ENCODE measurements at regions not wholly inside any gene's neighbourhood (a gene's known extent, or its start where the extent isn't known, plus 50 kb on each side); places are given as distances from the start of the nearest gene placed in this dataset.

DNA sequence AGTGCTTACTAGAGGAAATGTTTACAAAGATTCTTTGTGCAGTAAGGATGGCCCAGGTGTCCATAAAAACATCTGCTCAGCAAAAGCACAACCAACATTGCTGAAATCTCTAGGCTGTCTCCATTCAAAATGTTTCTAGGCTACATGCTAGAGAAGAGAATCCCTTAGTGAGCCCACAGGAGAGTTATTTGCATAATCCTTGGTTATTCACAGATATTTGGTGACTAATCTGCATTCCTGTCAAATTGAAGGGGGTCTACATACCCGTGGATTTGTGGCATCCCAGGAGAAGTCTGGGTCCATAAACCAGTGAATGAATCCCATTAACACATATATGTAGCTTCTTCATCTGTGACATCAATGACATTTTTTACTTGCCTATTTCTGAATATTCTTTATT, 261.3 kb upstream of the ESRRG start:
- Histone ChIP-seq H3K4ac (ENCODE audit: low read depth, low read length) (no peak overlapping the region), H2BK15ac (ENCODE audit: low read depth, low read length) (no peak overlapping the region), H4K91ac (ENCODE audit: insufficient read depth, low read depth, low read length) (no peak overlapping the region), H3K4me2 (ENCODE audit: low read depth, low read length) (no peak overlapping the region), H2BK5ac (ENCODE audit: low read depth, low read length, poor library complexity, severe bottlenecking) (no peak overlapping the region), H3K79me1 (ENCODE audit: low read depth in 1 of 2, low read length in 2 of 2) (no peaks in the 10 kb centered on the region), H3K56ac (ENCODE audit: extremely low read depth, insufficient read depth, low read length) (no peak overlapping the region), H3K9me3 (ENCODE audit: control insufficient read depth, insufficient read depth, low read length) (no peaks in the 10 kb centered on the region), H3K9ac (ENCODE audit: low read depth, low read length) (no peak overlapping the region), H3K4me3 (ENCODE audit: insufficient read depth, low read depth, low read length) (no peak overlapping the region), H2BK120ac (ENCODE audit: low read depth, low read length) (no peak overlapping the region), H3K18ac (ENCODE audit: low read depth, low read length) (no peak overlapping the region), H3K14ac (replicated peaks; ENCODE audit: low read depth, low read length) (no peak overlapping the region), H4K5ac (ENCODE audit: low read depth, low read length) (no peak overlapping the region), H2AK9ac (replicated peaks; ENCODE audit: low read depth, low read length, poor library complexity) (no peak overlapping the region), H3K27me3 (ENCODE audit: control insufficient read depth, insufficient read depth, low read length) (no peaks in the 10 kb centered on the region), H3K4me1 (ENCODE audit: control insufficient read depth, insufficient read depth, low read length) (no peaks in the 10 kb centered on the region), H2AK5ac (ENCODE audit: low read depth, low read length) (no peak overlapping the region), H3K9me1 (ENCODE audit: insufficient read depth, low read length) (no peaks in the 10 kb centered on the region), H3K23ac (ENCODE audit: low read depth, low read length) (no peak overlapping the region), H2BK20ac (ENCODE audit: low read depth, low read length) (no peak overlapping the region), H4K20me1 (ENCODE audit: insufficient read depth, low read length) (no peaks in the 10 kb centered on the region), H4K8ac (ENCODE audit: low read depth in 2 of 2, low read length in 2 of 2) (no peak overlapping the region), H3K36me3 (ENCODE audit: control insufficient read depth, insufficient read depth, low read length) (no peaks in the 10 kb centered on the region), H3K27ac (ENCODE audit: insufficient read depth, low read length) (no peak overlapping the region), H2AFZ (replicated peaks; ENCODE audit: low read length, poor library complexity) (no peak overlapping the region)
- DNase-seq (no peak), ATAC-seq (ENCODE audit: low read depth) (no peak)
- ChIA-PET CTCF (interaction anchor here (0.5 kb wide), 1 partner anchor 644 kb away, joined by 5 read pairs; no protein-coding TSS in a partner anchor), POLR2A (ENCODE audit: unreplicated experiment) (no interaction called here)
- no peak for TF ChIP-seq FOS (IDR thresholded peaks at IDR 0.05; ENCODE audit: low read depth, low read length)
- no peak for TF ChIP-seq CHD1 (IDR thresholded peaks at IDR 0.05; ENCODE audit: low read depth, low read length)
- no peak for TF ChIP-seq RAD21 (IDR thresholded peaks at IDR 0.05; ENCODE audit: low read length)
- no peak for TF ChIP-seq MAZ (IDR thresholded peaks at IDR 0.05; ENCODE audit: borderline replicate concordance, low read depth, low read length)
- TF ChIP-seq CEBPB (IDR thresholded peaks at IDR 0.05; ENCODE audit: low read depth, low read length): no peak
- WGBS, 2 experiments (ENCODE audit: extremely low coverage in 2 of 2, insufficient read length in 1 of 2): no CpG with 5 or more reads among the region's 1 CpG
- BruUV-seq (replicated peaks): no TSS peak
- dilution Hi-C loops (cut with HindIII; ENCODE audit: low sequenced_read_pairs, unreplicated experiment): no loop called here
- in situ Hi-C loops (cut with MboI; ENCODE audit: low sequenced_read_pairs): no loop called here
- intact Hi-C loops (cut with micrococcal nuclease): no loop called here

Measured in IMR-90 (cell line).